T-cell (primary cell): ENCODE measurements at regions not wholly inside any gene's neighbourhood (a gene's known extent, or its start where the extent isn't known, plus 50 kb on each side); places are given as distances from the start of the nearest gene placed in this dataset.

Experiments used
- ATAC-seq, 4 experiments: fragments of 200-7000 bp in 3 of 4; fragments of 150-1000 bp in 1 of 4; cut with Tn5 transposase; replicated peaks in 1 of 4; 1 replicate in 3 of 4; 2 replicates in 1 of 4; pipeline ENCODE4 v1.10.0; 2021; ENCODE audit warnings: moderate library complexity in 3 of 4, mild to moderate bottlenecking in 2 of 4, moderate number of reproducible peaks in 1 of 4
- CTCF ChIA-PET, 2 donors: fragments of 300-600 bp; sonication (Branson Sonifier 250); formaldehyde crosslinking; loops; one replicate each; lab custom pipeline; 2022; ENCODE audit warnings: antibody characterized with exemption in 2 of 2; lab: Charles Lee
- POLR2A ChIA-PET, 2 donors: fragments of 300-600 bp; sonication (Branson Sonifier 250); formaldehyde crosslinking; loops; one replicate each; lab custom pipeline; 2022; ENCODE audit warnings: antibody characterized with exemption in 2 of 2; lab: Charles Lee
- DNase-seq, 35 experiments: peaks; one replicate each; pipeline versions ENCODE4 v3.0.0 to v3.0.0-alpha.2; 2013 to 2023
- H3K27ac ChIP-seq: one replicate; pipeline ENCODE4 v1.5.1; 2013; ENCODE audit warnings: low read length
- H3K27me3 ChIP-seq, 2 experiments: replicated peaks in 1 of 2; 1 replicate in 1 of 2; 2 replicates in 1 of 2; pipeline versions ENCODE4 v1.6.1 to v1.7.0; 2013; ENCODE audit warnings: low read length in 1 of 2, mixed read lengths in 1 of 2; ENCODE audit not compliant: control insufficient read depth in 2 of 2, insufficient read depth in 2 of 2; ENCODE audit errors: extremely low read depth in 1 of 2
- H3K36me3 ChIP-seq, 2 donors: 1 replicate in 1 of 2; 2 replicates in 1 of 2; pipeline versions ENCODE4 v1.6.1 to v1.7.0; 2013; ENCODE audit warnings: low read length in 1 of 2; ENCODE audit not compliant: control insufficient read depth in 2 of 2, insufficient read depth in 1 of 2; ENCODE audit errors: extremely low read depth in 1 of 2
- H3K4me1 ChIP-seq, 2 experiments: 1 replicate in 1 of 2; 2 replicates in 1 of 2; pipeline versions ENCODE4 v1.6.1 to v1.7.0; 2013; ENCODE audit warnings: low read length in 2 of 2, mixed read lengths in 1 of 2; ENCODE audit not compliant: insufficient read depth in 2 of 2, control insufficient read depth in 1 of 2; ENCODE audit errors: extremely low read depth in 1 of 2
- H3K4me3 ChIP-seq, 2 donors: 1 replicate in 1 of 2; 2 replicates in 1 of 2; pipeline versions ENCODE4 v1.5.1 to v1.7.0; 2013; ENCODE audit warnings: mild to moderate bottlenecking in 2 of 2, low read length in 1 of 2, moderate library complexity in 1 of 2; ENCODE audit not compliant: control insufficient read depth in 1 of 2; ENCODE audit errors: extremely low read depth in 1 of 2
- H3K9me3 ChIP-seq: 2 replicates; pipeline ENCODE4 v1.7.0; 2013
- H3K27ac Mint-ChIP-seq, 2 donors: one replicate each; pipeline ENCODE4 v1.8.0; 2020 to 2021; ENCODE audit warnings: mild to moderate bottlenecking in 2 of 2, mixed read lengths in 2 of 2
- H3K27me3 Mint-ChIP-seq, 2 donors: one replicate each; pipeline ENCODE4 v1.8.0; 2021 to 2022; ENCODE audit warnings: mixed read lengths in 2 of 2
- H3K36me3 Mint-ChIP-seq: one replicate; pipeline ENCODE4 v1.8.0; 2021; ENCODE audit warnings: mixed read lengths
- H3K4me1 Mint-ChIP-seq, 3 donors: one replicate each; pipeline ENCODE4 v1.8.0; 2020 to 2022; ENCODE audit warnings: mixed read lengths in 3 of 3, mild to moderate bottlenecking in 1 of 3
- H3K4me3 Mint-ChIP-seq, 3 donors: one replicate each; pipeline ENCODE4 v1.8.0; 2020 to 2022; ENCODE audit warnings: mild to moderate bottlenecking in 3 of 3, mixed read lengths in 3 of 3, moderate library complexity in 3 of 3
- H3K9me3 Mint-ChIP-seq, 3 donors: one replicate each; pipeline ENCODE4 v1.8.0; 2020 to 2022; ENCODE audit warnings: mixed read lengths in 3 of 3
- WGBS: methylation state at CpG from one replicate; pipeline ENCODE4 v1.1.5; 2013; ENCODE audit warnings: missing lambda C conversion rate; ENCODE audit not compliant: insufficient coverage; 5-methylcytosine and 5-hydroxymethylcytosine counted together

GRCh38 chrY:15552074-15552473 lies 1027.7 kb downstream of the NLGN4Y start:
- no peaks in the 10 kb centered on the region for H3K4me1 Mint-ChIP-seq
- no peaks in the 10 kb centered on the region for H3K9me3 Mint-ChIP-seq
- no peak overlapping the region for H3K4me3 ChIP-seq
- DNase-seq: no peak
- no CpG with 5 or more reads among the region's 2 CpGs for WGBS
- ATAC-seq: no peak
- CTCF ChIA-PET: no interaction called here
- no peaks in the 10 kb centered on the region for H3K36me3 Mint-ChIP-seq
- no peaks in the 10 kb centered on the region for H3K27me3 Mint-ChIP-seq
- no peaks in the 10 kb centered on the region for H3K36me3 ChIP-seq
- no peak overlapping the region for H3K27ac Mint-ChIP-seq
- no peaks in the 10 kb centered on the region for H3K4me1 ChIP-seq
- POLR2A ChIA-PET: no interaction called here
- no peak overlapping the region for H3K4me3 Mint-ChIP-seq
- H3K27me3 ChIP-seq: no peaks in the 10 kb centered on the region
- no peak overlapping the region for H3K27ac ChIP-seq
- H3K9me3 ChIP-seq: no peaks in the 10 kb centered on the region

GRCh38 chrY:15554991-15555390 lies 1030.7 kb downstream of the NLGN4Y start:
- ATAC-seq: no peak
- Mint-ChIP-seq H3K27ac (no peak overlapping the region), H3K9me3 (no peaks in the 10 kb centered on the region), H3K36me3 (no peaks in the 10 kb centered on the region), H3K27me3 (no peaks in the 10 kb centered on the region), H3K4me1 (no peaks in the 10 kb centered on the region), H3K4me3 (no peak overlapping the region)
- ChIA-PET CTCF (no interaction called here), POLR2A (no interaction called here)
- no peak for DNase-seq
- Histone ChIP-seq H3K9me3 (no peaks in the 10 kb centered on the region), H3K27ac (no peak overlapping the region), H3K4me1 (no peaks in the 10 kb centered on the region), H3K4me3 (no peak overlapping the region), H3K36me3 (no peaks in the 10 kb centered on the region), H3K27me3 (no peaks in the 10 kb centered on the region)
- no CpG with 5 or more reads among the region's 1 CpG for WGBS

- ChIA-PET CTCF (no interaction called here), POLR2A (no interaction called here)
- Mint-ChIP-seq H3K27ac (no peak overlapping the region), H3K4me3 (no peak overlapping the region), H3K4me1 (no peaks in the 10 kb centered on the region), H3K9me3 (no peaks in the 10 kb centered on the region), H3K36me3 (no peaks in the 10 kb centered on the region), H3K27me3 (no peaks in the 10 kb centered on the region)
- Histone ChIP-seq H3K4me1 (no peaks in the 10 kb centered on the region), H3K36me3 (no peaks in the 10 kb centered on the region), H3K9me3 (no peaks in the 10 kb centered on the region), H3K27me3 (no peaks in the 10 kb centered on the region), H3K27ac (no peak overlapping the region), H3K4me3 (no peak overlapping the region)
- DNase-seq: no peak
- no peak for ATAC-seq
These were observed 1034.8 kb downstream of the NLGN4Y start for GRCh38 chrY:15559169-15559568.

- no peak overlapping the region for H3K27ac Mint-ChIP-seq
- ATAC-seq (no peak), DNase-seq (no peak)
- CTCF ChIA-PET: no interaction called here
- no peak overlapping the region for H3K4me3 Mint-ChIP-seq
- Histone ChIP-seq H3K4me1 (no peaks in the 10 kb centered on the region), H3K9me3 (no peaks in the 10 kb centered on the region), H3K4me3 (no peak overlapping the region), H3K27me3 (no peaks in the 10 kb centered on the region), H3K27ac (no peak overlapping the region), H3K36me3 (no peaks in the 10 kb centered on the region)
- no peaks in the 10 kb centered on the region for H3K4me1 Mint-ChIP-seq
- WGBS: 100% methylated on average over 1 of the region's 3 CpGs
- no peaks in the 10 kb centered on the region for H3K27me3 Mint-ChIP-seq
- POLR2A ChIA-PET: no interaction called here
- H3K9me3 Mint-ChIP-seq: no peaks in the 10 kb centered on the region
- no peaks in the 10 kb centered on the region for H3K36me3 Mint-ChIP-seq
These were observed 1036.5 kb downstream of the NLGN4Y start for GRCh38 chrY:15560840-15561239.

- POLR2A ChIA-PET: no interaction called here
- Mint-ChIP-seq H3K27me3 (no peaks in the 10 kb centered on the region), H3K36me3 (no peaks in the 10 kb centered on the region), H3K4me1 (no peaks in the 10 kb centered on the region), H3K9me3 (no peaks in the 10 kb centered on the region), H3K4me3 (no peak overlapping the region), H3K27ac (no peak overlapping the region)
- Histone ChIP-seq H3K27ac (no peak overlapping the region), H3K27me3 (no peaks in the 10 kb centered on the region), H3K9me3 (no peaks in the 10 kb centered on the region), H3K4me1 (no peaks in the 10 kb centered on the region), H3K36me3 (no peaks in the 10 kb centered on the region), H3K4me3 (no peak overlapping the region)
- no CpG with 5 or more reads among the region's 5 CpGs for WGBS
- DNase-seq (no peak), ATAC-seq (no peak)
- CTCF ChIA-PET: no interaction called here
These were observed 1037.4 kb downstream of the NLGN4Y start for GRCh38 chrY:15561501-15562289.

GRCh38 chrY:15577886-15578285 lies 1053.6 kb downstream of the NLGN4Y start:
- ChIA-PET POLR2A (no interaction called here), CTCF (no interaction called here)
- no peaks in the 10 kb centered on the region for H3K36me3 ChIP-seq
- Mint-ChIP-seq H3K4me3 (no peak overlapping the region), H3K4me1 (no peaks in the 10 kb centered on the region), H3K9me3 (no peaks in the 10 kb centered on the region), H3K27ac (no peak overlapping the region), H3K36me3 (no peaks in the 10 kb centered on the region), H3K27me3 (peaks cover 0 to 2% of the 10 kb centered on the region in 2 donors)
- H3K27ac ChIP-seq: no peak overlapping the region
- DNase-seq (no peak), ATAC-seq (no peak)
- no peaks in the 10 kb centered on the region for H3K27me3 ChIP-seq
- H3K4me3 ChIP-seq: no peak overlapping the region
- no CpG with 5 or more reads among the region's 1 CpG for WGBS
- H3K4me1 ChIP-seq: no peaks in the 10 kb centered on the region
- H3K9me3 ChIP-seq: no peaks in the 10 kb centered on the region

GRCh38 chrY:15578761-15579160 lies 1054.4 kb downstream of the NLGN4Y start:
- no peaks in the 10 kb centered on the region for H3K4me1 Mint-ChIP-seq
- H3K27me3 Mint-ChIP-seq: peaks cover 0 to 2% of the 10 kb centered on the region in 2 donors
- no peak for ATAC-seq
- Histone ChIP-seq H3K4me1 (no peaks in the 10 kb centered on the region), H3K27ac (no peak overlapping the region), H3K9me3 (no peaks in the 10 kb centered on the region), H3K36me3 (no peaks in the 10 kb centered on the region), H3K27me3 (no peaks in the 10 kb centered on the region), H3K4me3 (no peak overlapping the region)
- no peaks in the 10 kb centered on the region for H3K9me3 Mint-ChIP-seq
- CTCF ChIA-PET: no interaction called here
- no peak overlapping the region for H3K4me3 Mint-ChIP-seq
- no peaks in the 10 kb centered on the region for H3K36me3 Mint-ChIP-seq
- DNase-seq: no peak
- H3K27ac Mint-ChIP-seq: no peak overlapping the region
- POLR2A ChIA-PET: no interaction called here
